GM12892 (cell line): ENCODE measurements at regions not wholly inside any gene's neighbourhood (a gene's known extent, or its start where the extent isn't known, plus 50 kb on each side); places are given as distances from the start of the nearest gene placed in this dataset.

Source experiments
- DNase-seq: peaks from one replicate; pipeline ENCODE4 v3.0.0; 2011; ENCODE audit not compliant: insufficient read length
- FAIRE-seq: peaks from 2 replicates; lab custom pipeline; 2011; peaks lifted over from hg19 to GRCh38; lab: Jason Lieb, UNC
- POLR2A ChIP-seq: IDR thresholded peaks from 2 replicates; pipeline ENCODE4 v1.6.1; 2011; ENCODE audit warnings: low read depth, low read length, control low read depth
- POLR2AphosphoS5 ChIP-seq: IDR thresholded peaks from 2 replicates; pipeline ENCODE4 v1.6.1; 2011; ENCODE audit warnings: low read depth, low read length, control low read depth
- TAF1 ChIP-seq: IDR thresholded peaks from 2 replicates; pipeline ENCODE4 v1.6.1; 2011; ENCODE audit warnings: low read depth, mild to moderate bottlenecking, control low read depth, low read length, borderline replicate concordance

GRCh38 chr11:116168459-116168787 lies 604.4 kb downstream of the BUD13 start:
- TF ChIP-seq TAF1 (no peak), POLR2AphosphoS5 (no peak), POLR2A (no peak)
- FAIRE-seq (no peak), DNase-seq (no peak)

- DNase-seq (no peak), FAIRE-seq (no peak)
- TF ChIP-seq POLR2A (no peak), POLR2AphosphoS5 (no peak), TAF1 (no peak)
Observed at GRCh38 chr11:116167706-116168458, 604.9 kb downstream of the BUD13 start.

- DNase-seq = no peak
- TF ChIP-seq POLR2AphosphoS5 = no peak
- TF ChIP-seq POLR2A = no peak
- no peak for TF ChIP-seq TAF1
- peak; percentile 74 for FAIRE-seq
Observed at GRCh38 chr11:116166573-116167465, 606.0 kb downstream of the BUD13 start.

- FAIRE-seq (no peak), DNase-seq (no peak)
- no peak for TF ChIP-seq TAF1
Observed at GRCh38 chr11:116164843-116165242, 607.9 kb downstream of the BUD13 start.

- DNase-seq = no peak
- TF ChIP-seq POLR2AphosphoS5 = no peak
- no peak for TF ChIP-seq POLR2A
- no peak for TF ChIP-seq TAF1
- FAIRE-seq = no peak
Observed at GRCh38 chr11:116162886-116163230, 609.9 kb downstream of the BUD13 start.

- FAIRE-seq (no peak), DNase-seq (no peak)
- no peak for TF ChIP-seq POLR2AphosphoS5
- no peak for TF ChIP-seq POLR2A
- no peak for TF ChIP-seq TAF1
Observed at GRCh38 chr11:116162086-116162885, 610.5 kb downstream of the BUD13 start.

GRCh38 chr11:116148645-116149044 lies 624.1 kb downstream of the BUD13 start:
- FAIRE-seq (peak; percentile 40), DNase-seq (no peak)
- no peak for TF ChIP-seq POLR2AphosphoS5
- TF ChIP-seq TAF1 = no peak
- no peak for TF ChIP-seq POLR2A

GRCh38 chr11:116148056-116148455 lies 624.7 kb downstream of the BUD13 start:
- FAIRE-seq (no peak), DNase-seq (no peak)
- TF ChIP-seq TAF1 = no peak
- no peak for TF ChIP-seq POLR2A
- no peak for TF ChIP-seq POLR2AphosphoS5

- FAIRE-seq (no peak), DNase-seq (no peak)
- TF ChIP-seq POLR2A = no peak
- no peak for TF ChIP-seq POLR2AphosphoS5
- TF ChIP-seq TAF1 = no peak
Observed at GRCh38 chr11:116145187-116145865, 627.5 kb downstream of the BUD13 start.

GRCh38 chr11:116144387-116144958 lies 628.3 kb downstream of the BUD13 start:
- no peak for TF ChIP-seq POLR2AphosphoS5
- no peak for TF ChIP-seq TAF1
- no peak for TF ChIP-seq POLR2A
- no peak for DNase-seq

More at GRCh38 chr11:116144387-116144958, 628.3 kb downstream of the BUD13 start:
- no peak for FAIRE-seq
